ENCODE measurements at regions not wholly inside any gene's neighbourhood (a gene's known extent, or its start where the extent isn't known, plus 50 kb on each side); places are given as distances from the start of the nearest gene placed in this dataset.

GRCh38 chr2:204135752-204136151, 199.2 kb downstream of the ICOS start:
- TF ChIP-seq CTCF (optimal IDR thresholded peaks at IDR 0.05 in 1 of 3, IDR thresholded peaks at IDR 0.05 in 1 of 3, conservative IDR thresholded peaks at IDR 0.05 in 1 of 3; ENCODE audit: extremely low read depth in 1 of 3, insufficient read depth in 2 of 3, low read length in 3 of 3) (no peak), EZH2 (IDR thresholded peaks at IDR 0.05; ENCODE audit: low read length) (no peak)

Data from keratinocyte (primary cell).